Neural cell (in vitro differentiated cells): ENCODE measurements at regions not wholly inside any gene's neighbourhood (a gene's known extent, or its start where the extent isn't known, plus 50 kb on each side); places are given as distances from the start of the nearest gene placed in this dataset.

Source experiments
- H2AFZ ChIP-seq: fragments of 200-600, 300-800 bp; sonication (generic), shearing (Covaris generic); 2 replicates; pipeline ENCODE4 v1.6.0; 2014; ENCODE audit warnings: low read depth, mild to moderate bottlenecking, antibody characterized with exemption, low read length, moderate library complexity
- H3F3A ChIP-seq: fragments of 200-600 bp; shearing (Covaris generic); 2 replicates; pipeline ENCODE4 v1.6.1; 2016; ENCODE audit warnings: mild to moderate bottlenecking, moderate library complexity, mixed read lengths, antibody characterized with exemption, low read length; ENCODE audit not compliant: insufficient read depth, poor library complexity, severe bottlenecking
- H3K27ac ChIP-seq: fragments of 200-600, 300-800 bp; sonication (generic), shearing (Covaris generic); 2 replicates; pipeline ENCODE4 v1.5.1; 2014; ENCODE audit warnings: mild to moderate bottlenecking, low read length, moderate library complexity
- H3K27me3 ChIP-seq: fragments of 300-800, 200-600 bp; sonication (generic), shearing (Covaris generic); 2 replicates; pipeline ENCODE4 v1.6.0; 2014; ENCODE audit warnings: mild to moderate bottlenecking, low read depth, low read length, moderate library complexity; ENCODE audit not compliant: insufficient read depth
- H3K36me3 ChIP-seq: fragments of 300-800, 200-600 bp; sonication (generic), shearing (Covaris generic); 2 replicates; pipeline ENCODE4 v1.5.1; 2014; ENCODE audit warnings: mild to moderate bottlenecking, antibody characterized with exemption, low read length, moderate library complexity; ENCODE audit not compliant: insufficient read depth
- H3K4me2 ChIP-seq: fragments of 300-800, 200-600 bp; sonication (generic), shearing (Covaris generic); 2 replicates; pipeline ENCODE4 v1.6.0; 2014; ENCODE audit warnings: mild to moderate bottlenecking, low read length
- H3K4me3 ChIP-seq: fragments of 300-800, 200-600 bp; sonication (generic), shearing (Covaris generic); 2 replicates; pipeline ENCODE4 v1.5.1; 2014; ENCODE audit warnings: mild to moderate bottlenecking, low read length, moderate library complexity
- H3K79me2 ChIP-seq: fragments of 200-600 bp; shearing (Covaris generic); replicated peaks from 2 replicates; pipeline ENCODE4 v1.6.0; 2014; ENCODE audit warnings: mild to moderate bottlenecking, low read length, moderate library complexity; ENCODE audit not compliant: insufficient read depth
- H3K9ac ChIP-seq: fragments of 300-800, 200-600 bp; sonication (generic), shearing (Covaris generic); 2 replicates; pipeline ENCODE4 v1.6.1; 2016; ENCODE audit warnings: mild to moderate bottlenecking, low read length, mixed read lengths
- H3K9me2 ChIP-seq: fragments of 200-600 bp; shearing (Covaris generic); 2 replicates; pipeline ENCODE4 v1.6.1; 2016; ENCODE audit warnings: mild to moderate bottlenecking, low read length, mixed read lengths; ENCODE audit not compliant: insufficient read depth
- H3K9me3 ChIP-seq: fragments of 200-600, 300-800 bp; sonication (generic), shearing (Covaris generic); 2 replicates; pipeline ENCODE4 v1.6.1; 2016; ENCODE audit warnings: mild to moderate bottlenecking, mixed run types, low read length, moderate library complexity, mixed read lengths
- H4K20me1 ChIP-seq: fragments of 200-600 bp; shearing (Covaris generic); 2 replicates; pipeline ENCODE4 v1.6.1; 2016; ENCODE audit warnings: mild to moderate bottlenecking, mixed run types; ENCODE audit not compliant: insufficient read depth
- EP300 ChIP-seq: fragments of 450-650 bp; conservative IDR thresholded peaks from 2 replicates; pipeline ENCODE4 v1.6.1; 2014; ENCODE audit warnings: antibody characterized with exemption, mild to moderate bottlenecking, moderate library complexity; ENCODE audit not compliant: poor library complexity, severe bottlenecking
- EZH2 ChIP-seq: fragments of 200-600, 300-800 bp; shearing (Covaris generic), sonication (generic); IDR thresholded peaks from 2 replicates; pipeline ENCODE4 v1.6.1; 2014; ENCODE audit warnings: antibody characterized with exemption, low read length, borderline replicate concordance, mild to moderate bottlenecking; ENCODE audit not compliant: insufficient read depth, poor library complexity, severe bottlenecking
- POLR2AphosphoS5 ChIP-seq: IDR thresholded peaks from 2 replicates; pipeline ENCODE4 v1.6.1; 2012
- RAD21 ChIP-seq: fragments of 450-650 bp; conservative IDR thresholded peaks from 2 replicates; pipeline ENCODE4 v1.6.1; 2014; ENCODE audit warnings: antibody characterized with exemption, mild to moderate bottlenecking, moderate library complexity
- SMC3 ChIP-seq: fragments of 450-650 bp; conservative IDR thresholded peaks from 2 replicates; pipeline ENCODE4 v1.6.1; 2014; ENCODE audit warnings: antibody characterized with exemption, mild to moderate bottlenecking, moderate library complexity; ENCODE audit not compliant: poor library complexity
- TAF1 ChIP-seq: IDR thresholded peaks from 2 replicates; pipeline ENCODE4 v1.6.1; 2012; ENCODE audit warnings: low read depth
- TF ChIP-seq, protein P1 (sequence below): fragments of 450-650 bp; IDR thresholded peaks from 2 replicates; pipeline ENCODE4 v1.5.1; 2014; ENCODE audit warnings: antibody characterized with exemption, mild to moderate bottlenecking, moderate library complexity; ENCODE audit not compliant: poor library complexity, severe bottlenecking
- TF ChIP-seq, protein P2 (sequence below): IDR thresholded peaks from 2 replicates; pipeline ENCODE4 v1.6.1; 2012; ENCODE audit warnings: borderline replicate concordance

DNA sequence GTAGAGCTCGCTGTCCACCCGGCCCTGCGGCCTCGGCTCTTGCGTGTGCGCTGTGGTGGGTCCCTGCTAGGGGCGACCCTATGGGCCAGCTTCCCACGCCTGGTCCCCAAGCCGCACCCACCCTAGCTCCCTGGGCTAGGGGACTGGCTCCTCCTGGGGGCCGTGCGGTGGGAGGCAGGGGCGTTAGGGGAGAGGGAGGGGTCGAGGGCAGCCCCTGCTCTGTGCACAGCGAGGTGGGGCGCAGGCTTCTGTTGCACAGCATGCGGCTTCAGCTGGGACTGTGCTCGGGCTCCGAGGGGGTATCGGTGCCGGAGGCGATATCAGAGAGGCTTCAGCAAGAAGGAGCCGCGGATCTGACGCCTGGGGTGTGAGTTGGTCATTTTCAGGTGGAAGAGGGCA is 86.1 kb downstream of the ALG10 start:
- no peaks in the 10 kb centered on the region for H3K27me3 ChIP-seq
- no peak overlapping the region for H3K4me3 ChIP-seq
- no peaks in the 10 kb centered on the region for H4K20me1 ChIP-seq
- H3K36me3 ChIP-seq: no peaks in the 10 kb centered on the region
- H3K79me2 ChIP-seq: no peaks in the 10 kb centered on the region
- no peaks in the 10 kb centered on the region for H3K9me2 ChIP-seq
- no peak overlapping the region for H2AFZ ChIP-seq
- TF ChIP-seq EP300: no peak
- TF ChIP-seq, protein P1, sequence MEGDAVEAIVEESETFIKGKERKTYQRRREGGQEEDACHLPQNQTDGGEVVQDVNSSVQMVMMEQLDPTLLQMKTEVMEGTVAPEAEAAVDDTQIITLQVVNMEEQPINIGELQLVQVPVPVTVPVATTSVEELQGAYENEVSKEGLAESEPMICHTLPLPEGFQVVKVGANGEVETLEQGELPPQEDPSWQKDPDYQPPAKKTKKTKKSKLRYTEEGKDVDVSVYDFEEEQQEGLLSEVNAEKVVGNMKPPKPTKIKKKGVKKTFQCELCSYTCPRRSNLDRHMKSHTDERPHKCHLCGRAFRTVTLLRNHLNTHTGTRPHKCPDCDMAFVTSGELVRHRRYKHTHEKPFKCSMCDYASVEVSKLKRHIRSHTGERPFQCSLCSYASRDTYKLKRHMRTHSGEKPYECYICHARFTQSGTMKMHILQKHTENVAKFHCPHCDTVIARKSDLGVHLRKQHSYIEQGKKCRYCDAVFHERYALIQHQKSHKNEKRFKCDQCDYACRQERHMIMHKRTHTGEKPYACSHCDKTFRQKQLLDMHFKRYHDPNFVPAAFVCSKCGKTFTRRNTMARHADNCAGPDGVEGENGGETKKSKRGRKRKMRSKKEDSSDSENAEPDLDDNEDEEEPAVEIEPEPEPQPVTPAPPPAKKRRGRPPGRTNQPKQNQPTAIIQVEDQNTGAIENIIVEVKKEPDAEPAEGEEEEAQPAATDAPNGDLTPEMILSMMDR: no peak
- TF ChIP-seq, protein P2, sequence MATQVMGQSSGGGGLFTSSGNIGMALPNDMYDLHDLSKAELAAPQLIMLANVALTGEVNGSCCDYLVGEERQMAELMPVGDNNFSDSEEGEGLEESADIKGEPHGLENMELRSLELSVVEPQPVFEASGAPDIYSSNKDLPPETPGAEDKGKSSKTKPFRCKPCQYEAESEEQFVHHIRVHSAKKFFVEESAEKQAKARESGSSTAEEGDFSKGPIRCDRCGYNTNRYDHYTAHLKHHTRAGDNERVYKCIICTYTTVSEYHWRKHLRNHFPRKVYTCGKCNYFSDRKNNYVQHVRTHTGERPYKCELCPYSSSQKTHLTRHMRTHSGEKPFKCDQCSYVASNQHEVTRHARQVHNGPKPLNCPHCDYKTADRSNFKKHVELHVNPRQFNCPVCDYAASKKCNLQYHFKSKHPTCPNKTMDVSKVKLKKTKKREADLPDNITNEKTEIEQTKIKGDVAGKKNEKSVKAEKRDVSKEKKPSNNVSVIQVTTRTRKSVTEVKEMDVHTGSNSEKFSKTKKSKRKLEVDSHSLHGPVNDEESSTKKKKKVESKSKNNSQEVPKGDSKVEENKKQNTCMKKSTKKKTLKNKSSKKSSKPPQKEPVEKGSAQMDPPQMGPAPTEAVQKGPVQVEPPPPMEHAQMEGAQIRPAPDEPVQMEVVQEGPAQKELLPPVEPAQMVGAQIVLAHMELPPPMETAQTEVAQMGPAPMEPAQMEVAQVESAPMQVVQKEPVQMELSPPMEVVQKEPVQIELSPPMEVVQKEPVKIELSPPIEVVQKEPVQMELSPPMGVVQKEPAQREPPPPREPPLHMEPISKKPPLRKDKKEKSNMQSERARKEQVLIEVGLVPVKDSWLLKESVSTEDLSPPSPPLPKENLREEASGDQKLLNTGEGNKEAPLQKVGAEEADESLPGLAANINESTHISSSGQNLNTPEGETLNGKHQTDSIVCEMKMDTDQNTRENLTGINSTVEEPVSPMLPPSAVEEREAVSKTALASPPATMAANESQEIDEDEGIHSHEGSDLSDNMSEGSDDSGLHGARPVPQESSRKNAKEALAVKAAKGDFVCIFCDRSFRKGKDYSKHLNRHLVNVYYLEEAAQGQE: no peak
- no peak overlapping the region for H3K4me2 ChIP-seq
- H3K27ac ChIP-seq: no peak overlapping the region
- peaks cover 3% of the 10 kb centered on the region for H3K9me3 ChIP-seq
- H3K9ac ChIP-seq: no peak overlapping the region
- no peaks in the 10 kb centered on the region for H3F3A ChIP-seq

DNA sequence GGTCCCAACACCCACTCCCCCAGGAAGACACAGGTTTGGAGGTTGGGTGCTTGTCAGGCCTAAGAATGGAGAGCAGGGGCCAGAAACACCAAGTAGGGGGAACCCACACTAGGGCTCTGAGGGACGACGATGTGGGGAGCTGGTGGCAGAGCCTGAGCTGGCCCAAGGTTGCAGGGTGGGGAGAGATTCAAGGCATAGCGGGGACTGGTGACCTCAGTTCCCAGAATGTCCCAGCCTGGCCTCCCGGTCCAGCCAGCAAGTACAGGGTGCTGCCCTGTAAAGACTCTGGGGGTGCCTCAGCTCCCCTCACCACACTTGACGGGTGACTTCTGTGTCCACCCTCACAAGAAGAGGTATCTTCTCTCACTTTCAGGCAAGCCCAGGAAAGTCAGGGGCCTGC is 86.7 kb downstream of the ALG10 start:
- Histone ChIP-seq H3K4me2 (no peak overlapping the region), H3K9me3 (peaks cover 3% of the 10 kb centered on the region), H3K4me3 (no peak overlapping the region), H3K9ac (no peak overlapping the region), H3K79me2 (no peaks in the 10 kb centered on the region), H2AFZ (no peak overlapping the region), H3K36me3 (no peaks in the 10 kb centered on the region), H4K20me1 (no peaks in the 10 kb centered on the region), H3K27me3 (no peaks in the 10 kb centered on the region), H3K27ac (no peak overlapping the region), H3K9me2 (no peaks in the 10 kb centered on the region), H3F3A (no peaks in the 10 kb centered on the region)
- TF ChIP-seq, protein P2: no peak
- TF ChIP-seq TAF1: no peak

GRCh38 chr12:34109390-34109789 is 87.1 kb downstream of the ALG10 start:
- Histone ChIP-seq H3K36me3 (no peaks in the 10 kb centered on the region), H2AFZ (no peak overlapping the region), H3K27ac (no peak overlapping the region), H3K4me3 (no peak overlapping the region), H3K9ac (no peak overlapping the region), H4K20me1 (no peaks in the 10 kb centered on the region), H3K4me2 (no peak overlapping the region), H3K79me2 (no peaks in the 10 kb centered on the region), H3K9me3 (peaks cover 3% of the 10 kb centered on the region), H3F3A (no peaks in the 10 kb centered on the region), H3K27me3 (no peaks in the 10 kb centered on the region), H3K9me2 (no peaks in the 10 kb centered on the region)
- no peak for TF ChIP-seq SMC3
- TF ChIP-seq RAD21: no peak
- TF ChIP-seq, protein P2: no peak
- TF ChIP-seq POLR2AphosphoS5: no peak
- no peak for TF ChIP-seq EZH2
- TF ChIP-seq, protein P1: no peak
